IMR-90 (cell line): ENCODE measurements at regions not wholly inside any gene's neighbourhood (a gene's known extent, or its start where the extent isn't known, plus 50 kb on each side); places are given as distances from the start of the nearest gene placed in this dataset.

ENCODE experiments used
- CTCF ChIP-seq: conservative IDR thresholded peaks from 2 replicates; pipeline ENCODE4 v1.5.1; 2012; ENCODE audit warnings: mild to moderate bottlenecking, low read depth, low read length, improper control_type of control experiment
- MXI1 ChIP-seq: IDR thresholded peaks from 2 replicates; pipeline ENCODE4 v1.6.1; 2012; ENCODE audit warnings: low read depth, mild to moderate bottlenecking, low read length, moderate library complexity, borderline replicate concordance
- NFE2L2 ChIP-seq: fragments of 150-350 bp; IDR thresholded peaks from 2 replicates; pipeline ENCODE4 v1.6.1; 2016; ENCODE audit warnings: low read depth, mild to moderate bottlenecking, low read length
- POLR2A ChIP-seq: IDR thresholded peaks from 2 replicates; pipeline ENCODE4 v1.6.1; 2012; ENCODE audit warnings: mild to moderate bottlenecking, low read depth, low read length
- RAD21 ChIP-seq: IDR thresholded peaks from 2 replicates; pipeline ENCODE4 v1.6.1; 2012; ENCODE audit warnings: low read length, improper control_type of control experiment
- SMC3 ChIP-seq: fragments of 150-350 bp; IDR thresholded peaks from 2 replicates; pipeline ENCODE4 v1.6.1; 2016; ENCODE audit warnings: low read depth, mild to moderate bottlenecking, antibody characterized with exemption, low read length, moderate library complexity
- USF2 ChIP-seq: fragments of 150-350 bp; IDR thresholded peaks from 2 replicates; pipeline ENCODE4 v1.6.1; 2017; ENCODE audit warnings: mild to moderate bottlenecking, antibody characterized with exemption, low read length, low read depth

DNA sequence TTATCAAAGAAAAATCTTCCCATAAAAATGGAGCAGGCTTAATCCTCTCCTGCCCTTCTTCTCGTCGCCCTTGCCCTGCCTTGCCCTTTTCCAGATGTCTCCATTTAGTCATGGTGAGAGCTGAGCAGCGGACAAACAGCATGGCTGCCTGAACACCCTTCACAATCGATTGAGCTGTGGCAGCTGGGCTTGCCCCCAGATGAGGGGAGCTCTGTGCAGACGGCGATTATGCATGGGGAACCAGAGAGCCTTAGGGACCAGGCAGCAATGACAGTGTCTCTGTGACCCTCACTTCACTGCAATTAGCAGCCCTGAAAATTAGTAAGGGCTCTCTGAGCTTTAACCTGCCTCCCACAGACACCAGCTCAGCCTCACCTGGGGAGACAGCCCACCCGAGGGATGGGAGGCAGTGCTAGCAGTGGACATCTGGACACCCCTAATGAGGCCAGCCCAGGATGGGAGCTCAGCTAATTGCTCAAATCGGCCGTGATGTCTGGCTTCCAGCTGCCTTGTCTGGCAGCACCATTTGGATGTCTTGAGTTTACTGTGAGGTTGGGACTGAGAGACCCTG, 365.7 kb downstream of the TNS1 start:
- TF ChIP-seq CTCF (no peak), POLR2A (no peak), MXI1 (no peak), NFE2L2 (no peak), SMC3 (no peak), USF2 (no peak), RAD21 (no peak)
